Spleen (tissue), 11 donors: ENCODE measurements at regions not wholly inside any gene's neighbourhood (a gene's known extent, or its start where the extent isn't known, plus 50 kb on each side); places are given as distances from the start of the nearest gene placed in this dataset.

Experiments used
- DNase-seq: peaks from one replicate; pipeline ENCODE4 v3.0.0-alpha.2; 2020
- H3K27ac ChIP-seq, 8 donors: fragments of 200-600 bp; sonication (generic) in 7 of 8; 1 replicate in 4 of 8; 2 replicates in 4 of 8; pipeline versions ENCODE4 v1.5.0 to v1.8.0; 2016 to 2021; ENCODE audit warnings: inconsistent platforms in 4 of 8, mild to moderate bottlenecking in 4 of 8, moderate library complexity in 1 of 8
- H3K27me3 ChIP-seq, 7 donors: fragments of 200-600 bp; sonication (generic) in 6 of 7; replicated peaks in 1 of 7; 1 replicate in 4 of 7; 2 replicates in 3 of 7; pipeline versions ENCODE4 v1.5.0 to v1.8.0; 2016 to 2021; ENCODE audit warnings: inconsistent platforms in 3 of 7, mild to moderate bottlenecking in 1 of 7
- H3K36me3 ChIP-seq, 6 donors: fragments of 200-600 bp; sonication (generic) in 5 of 6; 1 replicate in 4 of 6; 2 replicates in 2 of 6; pipeline versions ENCODE4 v1.5.0 to v1.8.0; 2016 to 2021; ENCODE audit warnings: inconsistent platforms in 2 of 6
- H3K4me1 ChIP-seq, 6 donors: fragments of 200-600 bp; sonication (generic) in 5 of 6; 1 replicate in 3 of 6; 2 replicates in 3 of 6; pipeline versions ENCODE4 v1.5.0 to v1.8.0; 2016 to 2021; ENCODE audit warnings: inconsistent platforms in 3 of 6
- H3K4me3 ChIP-seq, 8 donors: fragments of 200-600 bp; sonication (generic) in 7 of 8; 1 replicate in 4 of 8; 2 replicates in 4 of 8; pipeline versions ENCODE4 v1.5.0 to v1.8.0; 2016 to 2021; ENCODE audit warnings: inconsistent platforms in 4 of 8, mild to moderate bottlenecking in 4 of 8, moderate library complexity in 2 of 8
- H3K9me3 ChIP-seq, 8 donors: fragments of 200-600 bp; sonication (generic) in 7 of 8; 1 replicate in 4 of 8; 2 replicates in 4 of 8; pipeline versions ENCODE4 v1.5.0 to v1.8.0; 2016 to 2021; ENCODE audit warnings: inconsistent platforms in 4 of 8
- POLR2A ChIP-seq, 3 donors: fragments of 450-650 bp; IDR thresholded peaks; one replicate each; pipeline ENCODE4 v1.5.1; 2017; ENCODE audit warnings: antibody characterized with exemption in 3 of 3, mild to moderate bottlenecking in 1 of 3
- POLR2AphosphoS5 ChIP-seq, 3 donors: sonication (generic); formaldehyde crosslinking; IDR thresholded peaks; one replicate each; pipeline ENCODE4 v1.5.1; 2017; ENCODE audit warnings: antibody characterized with exemption in 3 of 3
- WGBS, 5 donors: extraction: QIAGEN DNeasy Blood & Tissue Kit in 3 of 5; methylation state at CpG; one replicate each; pipeline versions ENCODE4 v1.1.5 to v1.1.7; 2013 to 2018; 5-methylcytosine and 5-hydroxymethylcytosine counted together
- intact Hi-C: fragments of 100-400 bp; cut with DNase I; formaldehyde crosslinking; loops from one replicate; pipeline ENCODE4 v1.15.0; 2023; ENCODE audit warnings: low total_unique reads
- TF ChIP-seq, protein P1 (sequence below), 11 experiments: fragments of 200-600 bp in 7 of 11; fragments of 450-650 bp in 4 of 11; sonication (generic) in 4 of 11; IDR thresholded peaks in 8 of 11; conservative IDR thresholded peaks in 3 of 11; 1 replicate in 7 of 11; 2 replicates in 4 of 11; pipeline versions ENCODE4 v1.4.0 to v1.8.0; 2016 to 2021; ENCODE audit warnings: antibody characterized with exemption in 11 of 11, inconsistent platforms in 4 of 11, mild to moderate bottlenecking in 1 of 11
- donor health status: healthy with polysubstance abuse.
- donor health status: DM: no; HTN: no; CAD: no; lungs with moderate emphysema.
- donor health status: DM: no; HTN: no; CAD: no.
- donor health status: Bipolar disorder and iron deficiency.
- donor health status: healthy.
- donor health status: DM: no; HTN: no; CAD: no.
- donor health status: DM: yes; HTN: yes; CAD: no.

DNA sequence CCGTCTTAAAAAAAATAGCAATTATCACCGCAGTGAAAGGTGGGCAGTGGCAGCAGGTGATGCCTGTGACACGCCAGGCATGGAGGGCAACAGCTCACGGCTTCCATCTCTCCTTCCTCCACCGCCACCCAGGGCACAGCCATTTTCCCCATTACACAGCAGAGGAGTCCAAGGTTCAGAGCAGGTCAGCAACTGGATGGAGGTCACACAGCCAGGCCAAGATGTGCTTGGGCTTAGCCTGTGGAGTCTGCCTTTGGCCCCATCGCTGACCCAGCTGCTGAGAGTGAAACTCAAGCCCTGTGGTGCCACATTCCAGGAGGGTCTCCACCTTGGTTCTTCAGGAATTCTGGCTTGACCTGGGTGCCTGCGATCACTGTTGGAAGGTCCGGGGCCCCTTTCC is 411.1 kb downstream of the SHANK2 start:
- Histone ChIP-seq H3K27ac (no peak overlapping the region), H3K36me3 (no peaks in the 10 kb centered on the region), H3K4me1 (no peaks in the 10 kb centered on the region), H3K9me3 (peaks cover 0 to 22% (median 9%) of the 10 kb centered on the region in 8 donors), H3K4me3 (no peak overlapping the region), H3K27me3 (peaks cover 0 to 50% (median 0%) of the 10 kb centered on the region in 7 donors)
- TF ChIP-seq POLR2AphosphoS5 (IDR thresholded peaks at IDR 0.05) (no peak), POLR2A (IDR thresholded peaks at IDR 0.05) (no peak)
- TF ChIP-seq, protein P1, sequence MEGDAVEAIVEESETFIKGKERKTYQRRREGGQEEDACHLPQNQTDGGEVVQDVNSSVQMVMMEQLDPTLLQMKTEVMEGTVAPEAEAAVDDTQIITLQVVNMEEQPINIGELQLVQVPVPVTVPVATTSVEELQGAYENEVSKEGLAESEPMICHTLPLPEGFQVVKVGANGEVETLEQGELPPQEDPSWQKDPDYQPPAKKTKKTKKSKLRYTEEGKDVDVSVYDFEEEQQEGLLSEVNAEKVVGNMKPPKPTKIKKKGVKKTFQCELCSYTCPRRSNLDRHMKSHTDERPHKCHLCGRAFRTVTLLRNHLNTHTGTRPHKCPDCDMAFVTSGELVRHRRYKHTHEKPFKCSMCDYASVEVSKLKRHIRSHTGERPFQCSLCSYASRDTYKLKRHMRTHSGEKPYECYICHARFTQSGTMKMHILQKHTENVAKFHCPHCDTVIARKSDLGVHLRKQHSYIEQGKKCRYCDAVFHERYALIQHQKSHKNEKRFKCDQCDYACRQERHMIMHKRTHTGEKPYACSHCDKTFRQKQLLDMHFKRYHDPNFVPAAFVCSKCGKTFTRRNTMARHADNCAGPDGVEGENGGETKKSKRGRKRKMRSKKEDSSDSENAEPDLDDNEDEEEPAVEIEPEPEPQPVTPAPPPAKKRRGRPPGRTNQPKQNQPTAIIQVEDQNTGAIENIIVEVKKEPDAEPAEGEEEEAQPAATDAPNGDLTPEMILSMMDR (IDR thresholded peaks at IDR 0.05 in 8 of 11, conservative IDR thresholded peaks at IDR 0.05 in 3 of 11) = no peak
- 85 to 97% (median 90%) methylated on average over 5 to 8 of the region's 8 CpGs for WGBS, 5 donors
- no peak for DNase-seq
- intact Hi-C loops = no loop called here

DNA sequence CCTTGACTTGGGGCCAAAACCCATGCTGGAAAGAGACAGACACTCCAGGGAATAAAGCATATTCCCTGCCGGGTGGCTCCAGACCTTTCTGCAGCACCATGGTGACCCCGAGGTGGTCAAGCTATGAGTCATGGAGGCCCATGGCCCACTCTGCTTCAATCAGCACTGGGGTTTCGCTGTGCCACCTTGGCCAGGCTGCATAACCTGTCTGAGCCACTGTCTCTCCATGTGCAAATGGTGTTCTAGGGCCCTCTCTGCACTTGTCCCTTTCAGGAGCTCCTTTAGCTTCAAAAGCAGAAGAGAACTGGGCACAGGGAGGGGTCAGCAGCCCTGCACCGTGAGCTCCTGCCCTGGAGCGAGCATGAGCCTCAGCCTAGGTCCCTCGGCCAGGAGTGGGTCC is 410.1 kb downstream of the SHANK2 start:
- 73 to 92% (median 80%) methylated on average over 6 of the region's 6 CpGs for WGBS, 5 donors
- Histone ChIP-seq H3K4me1 (no peaks in the 10 kb centered on the region), H3K27me3 (peaks cover 0 to 46% (median 0%) of the 10 kb centered on the region in 7 donors), H3K36me3 (no peaks in the 10 kb centered on the region), H3K27ac (no peak overlapping the region), H3K9me3 (peaks cover 0 to 18% (median 9%) of the 10 kb centered on the region in 8 donors), H3K4me3 (no peak overlapping the region)
- intact Hi-C loops = no loop called here
- no peak for TF ChIP-seq POLR2AphosphoS5 (IDR thresholded peaks at IDR 0.05)
- no peak for TF ChIP-seq POLR2A (IDR thresholded peaks at IDR 0.05)
- TF ChIP-seq, protein P1 (IDR thresholded peaks at IDR 0.05 in 8 of 11, conservative IDR thresholded peaks at IDR 0.05 in 3 of 11) = no peak
- DNase-seq = no peak

DNA sequence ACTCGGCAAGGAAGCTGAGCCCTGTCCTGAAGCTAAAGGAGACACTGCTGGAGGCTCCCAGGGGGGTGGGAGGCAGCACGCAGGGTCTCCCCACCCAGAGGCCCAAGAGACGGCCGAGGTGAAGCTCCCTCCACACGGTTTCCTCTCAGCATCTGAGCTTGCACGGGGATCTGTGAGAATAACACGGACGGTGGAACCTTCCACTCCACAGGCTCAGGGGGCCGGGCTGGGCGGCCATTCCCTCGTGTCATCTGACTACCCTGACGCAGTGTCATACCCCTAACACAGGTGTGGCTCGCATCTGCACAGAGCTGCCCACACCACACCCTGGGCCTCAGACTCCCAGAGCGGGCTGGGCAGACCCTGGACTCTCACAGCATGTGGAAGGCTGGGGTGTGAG is 409.7 kb downstream of the SHANK2 start:
- Histone ChIP-seq H3K4me3 (no peak overlapping the region), H3K36me3 (no peaks in the 10 kb centered on the region), H3K4me1 (no peaks in the 10 kb centered on the region), H3K9me3 (peaks cover 0 to 14% (median 9%) of the 10 kb centered on the region in 8 donors), H3K27me3 (peaks cover 0 to 45% (median 0%) of the 10 kb centered on the region in 7 donors), H3K27ac (no peak overlapping the region)
- WGBS, 5 donors = 78 to 94% (median 85%) methylated on average over 9 to 14 of the region's 14 CpGs
- TF ChIP-seq POLR2AphosphoS5 (IDR thresholded peaks at IDR 0.05) = no peak
- TF ChIP-seq, protein P1 (IDR thresholded peaks at IDR 0.05 in 8 of 11, conservative IDR thresholded peaks at IDR 0.05 in 3 of 11) = no peak
- DNase-seq = no peak
- intact Hi-C loops = no loop called here

DNA sequence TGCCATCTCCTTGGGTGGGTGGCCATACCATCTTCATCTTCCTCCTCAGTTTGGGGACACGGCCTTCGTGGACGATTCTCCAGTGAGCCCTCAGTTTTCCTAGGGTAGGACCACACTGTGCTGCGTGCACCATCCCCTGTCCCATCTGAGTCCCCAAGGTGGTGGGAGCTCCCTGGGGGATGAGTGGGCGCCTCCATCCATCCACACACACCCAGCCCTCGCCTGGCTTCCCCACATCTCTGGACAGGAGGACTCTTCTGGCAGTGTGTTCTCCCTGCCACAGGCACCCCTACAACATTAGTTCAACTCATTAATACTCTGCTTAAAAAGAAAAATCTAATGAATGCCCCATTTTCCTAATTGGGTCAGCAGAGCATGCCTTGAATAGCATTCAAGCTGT is 408.5 kb downstream of the SHANK2 start:
- H3K36me3 ChIP-seq = no peaks in the 10 kb centered on the region
- intact Hi-C loops = no loop called here
- TF ChIP-seq, protein P1 (IDR thresholded peaks at IDR 0.05 in 8 of 11, conservative IDR thresholded peaks at IDR 0.05 in 3 of 11) = no peak
- TF ChIP-seq POLR2A (IDR thresholded peaks at IDR 0.05) (no peak), POLR2AphosphoS5 (IDR thresholded peaks at IDR 0.05) (no peak)
- no peak overlapping the region for H3K27ac ChIP-seq
- peaks cover 0 to 45% (median 0%) of the 10 kb centered on the region in 7 donors for H3K27me3 ChIP-seq
- 86 to 95% (median 90%) methylated on average over 6 of the region's 6 CpGs for WGBS, 5 donors
- peaks cover 0 to 4% (median 0%) of the 10 kb centered on the region in 8 donors for H3K9me3 ChIP-seq
- no peaks in the 10 kb centered on the region for H3K4me1 ChIP-seq
- no peak overlapping the region for H3K4me3 ChIP-seq
- DNase-seq = no peak
